Immature natural killer cell (primary cell): ENCODE measurements at regions not wholly inside any gene's neighbourhood (a gene's known extent, or its start where the extent isn't known, plus 50 kb on each side); places are given as distances from the start of the nearest gene placed in this dataset.

Source experiments
- DNase-seq, 3 donors: peaks; one replicate each; pipeline ENCODE4 v3.0.0; 2022; ENCODE audit warnings: mixed read lengths in 1 of 3
- H3K27ac Mint-ChIP-seq, 6 donors: one replicate each; pipeline ENCODE4 v1.8.0; 2020; ENCODE audit warnings: mixed read lengths in 6 of 6, mild to moderate bottlenecking in 5 of 6, inconsistent platforms in 4 of 6, moderate library complexity in 3 of 6
- H3K27me3 Mint-ChIP-seq, 3 donors: one replicate each; pipeline ENCODE4 v1.8.0; 2020 to 2021; ENCODE audit warnings: low read depth in 3 of 3, mild to moderate bottlenecking in 3 of 3, mixed read lengths in 3 of 3, moderate library complexity in 3 of 3, inconsistent platforms in 1 of 3
- H3K36me3 Mint-ChIP-seq, 3 donors: one replicate each; pipeline ENCODE4 v1.8.0; 2020; ENCODE audit warnings: mixed read lengths in 3 of 3, inconsistent platforms in 2 of 3, mild to moderate bottlenecking in 2 of 3
- H3K4me1 Mint-ChIP-seq, 2 donors: one replicate each; pipeline ENCODE4 v1.8.0; 2020; ENCODE audit warnings: inconsistent platforms in 2 of 2, mild to moderate bottlenecking in 2 of 2, mixed read lengths in 2 of 2, moderate library complexity in 1 of 2
- H3K4me3 Mint-ChIP-seq, 5 donors: one replicate each; pipeline ENCODE4 v1.8.0; 2020; ENCODE audit warnings: mild to moderate bottlenecking in 5 of 5, mixed read lengths in 5 of 5, inconsistent platforms in 3 of 5, moderate library complexity in 3 of 5
- H3K9me3 Mint-ChIP-seq, 6 donors: one replicate each; pipeline ENCODE4 v1.8.0; 2020; ENCODE audit warnings: mild to moderate bottlenecking in 6 of 6, mixed read lengths in 6 of 6, inconsistent platforms in 4 of 6, moderate library complexity in 3 of 6

- DNase-seq, result no peak
- peaks cover 0 to 3% (median 0%) of the 10 kb centered on the region in 6 donors for H3K9me3 Mint-ChIP-seq
- no peak overlapping the region for H3K4me3 Mint-ChIP-seq
- no peak overlapping the region for H3K27ac Mint-ChIP-seq
- peaks cover 3 to 6% (median 3%) of the 10 kb centered on the region in 3 donors for H3K27me3 Mint-ChIP-seq
- no peaks in the 10 kb centered on the region for H3K36me3 Mint-ChIP-seq
- no peaks in the 10 kb centered on the region for H3K4me1 Mint-ChIP-seq
Observed at GRCh38 chr3:71968544-71968943, 183.6 kb upstream of the PROK2 start.

DNA sequence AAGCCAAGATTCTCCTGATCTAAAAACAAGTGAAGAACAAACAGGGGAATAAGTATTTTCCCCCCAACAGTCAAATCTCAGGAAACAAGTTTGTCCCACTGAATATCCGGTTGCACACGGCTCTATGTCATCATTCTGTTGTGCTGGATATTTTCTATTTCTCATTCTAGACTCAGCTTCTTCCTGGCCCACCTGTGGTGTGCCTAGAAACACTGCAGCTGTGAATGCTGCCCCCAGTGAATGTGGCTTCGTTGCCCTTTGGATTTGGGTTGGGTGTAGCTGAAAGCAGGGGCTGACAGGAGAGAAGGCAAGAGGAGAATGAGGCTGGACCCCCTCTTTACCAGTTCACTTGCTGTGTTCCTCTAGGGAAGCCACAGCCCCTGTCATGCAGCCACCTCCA lies 181.2 kb upstream of the PROK2 start:
- Mint-ChIP-seq H3K9me3 (peaks cover 0 to 3% (median 0%) of the 10 kb centered on the region in 6 donors), H3K36me3 (no peaks in the 10 kb centered on the region), H3K4me3 (no peak overlapping the region), H3K4me1 (no peaks in the 10 kb centered on the region), H3K27me3 (peaks cover 2 to 8% (median 5%) of the 10 kb centered on the region in 3 donors), H3K27ac (no peak overlapping the region)
- no peak for DNase-seq

- no peaks in the 10 kb centered on the region for H3K36me3 Mint-ChIP-seq
- peaks cover 2 to 8% (median 5%) of the 10 kb centered on the region in 3 donors for H3K27me3 Mint-ChIP-seq
- no peak overlapping the region for H3K27ac Mint-ChIP-seq
- no peak for DNase-seq
- H3K9me3 Mint-ChIP-seq, result peaks cover 0 to 3% (median 0%) of the 10 kb centered on the region in 6 donors
- no peaks in the 10 kb centered on the region for H3K4me1 Mint-ChIP-seq
- H3K4me3 Mint-ChIP-seq, result no peak overlapping the region
Observed at GRCh38 chr3:71964170-71964569, 179.2 kb upstream of the PROK2 start.

DNA sequence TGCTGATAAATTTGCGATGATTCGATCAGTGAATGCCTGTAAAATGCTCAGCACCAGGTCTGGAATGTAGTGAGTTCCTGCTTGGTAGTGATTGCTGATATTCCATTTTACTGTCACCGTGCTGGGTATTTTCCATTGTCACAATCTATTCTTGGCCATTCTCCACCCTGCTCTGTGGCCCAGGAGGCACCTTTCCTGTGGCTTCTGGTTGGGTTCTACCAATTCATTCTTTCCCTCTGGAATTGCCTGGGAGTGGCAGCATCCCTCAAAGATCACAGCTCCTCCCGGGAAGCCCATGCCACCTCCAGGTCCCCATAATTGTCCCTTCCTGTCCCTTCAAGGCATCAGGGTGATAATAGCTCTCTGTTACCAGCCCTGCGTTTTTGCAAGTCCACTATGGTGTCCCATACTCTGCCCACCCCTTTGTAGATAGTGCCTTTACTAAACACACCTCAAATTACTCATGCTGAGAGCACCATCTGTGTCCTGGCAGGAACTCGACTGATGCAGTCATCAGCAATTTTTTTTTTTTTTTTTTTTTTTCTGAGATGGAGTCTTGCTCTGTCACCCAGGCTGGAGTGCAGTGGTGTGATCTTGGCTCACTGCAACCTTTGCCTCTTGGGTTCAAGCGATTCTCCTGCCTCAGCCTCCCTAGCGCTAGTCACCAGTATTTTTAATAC lies 177.8 kb upstream of the PROK2 start:
- Mint-ChIP-seq H3K9me3 (peaks cover 0 to 3% (median 0%) of the 10 kb centered on the region in 6 donors), H3K27me3 (peaks cover 2 to 8% (median 5%) of the 10 kb centered on the region in 3 donors), H3K36me3 (no peaks in the 10 kb centered on the region), H3K27ac (no peak overlapping the region), H3K4me3 (no peak overlapping the region), H3K4me1 (no peaks in the 10 kb centered on the region)
- DNase-seq, result no peak

DNA sequence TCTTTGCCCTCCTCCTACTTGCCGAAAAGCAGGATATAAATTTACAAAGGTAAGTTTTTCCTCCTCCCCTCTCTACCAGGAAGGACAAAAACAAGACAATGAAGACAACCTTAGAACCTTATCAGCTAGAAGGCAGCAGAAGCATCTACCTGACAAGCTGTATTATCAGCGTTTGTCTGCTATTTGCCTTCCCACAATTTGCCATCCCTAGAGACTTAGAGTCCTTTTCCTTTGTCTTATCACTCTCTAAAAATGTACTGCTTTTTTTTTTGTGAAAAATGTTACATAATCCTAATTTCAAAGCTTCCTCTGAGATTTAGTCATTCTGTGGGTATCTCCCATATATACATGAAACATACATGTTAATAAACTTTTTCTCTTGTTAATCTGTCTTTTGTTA lies 176.9 kb upstream of the PROK2 start:
- H3K4me1 Mint-ChIP-seq, result no peaks in the 10 kb centered on the region
- H3K9me3 Mint-ChIP-seq, result peaks cover 0 to 3% (median 0%) of the 10 kb centered on the region in 6 donors
- no peak overlapping the region for H3K4me3 Mint-ChIP-seq
- no peaks in the 10 kb centered on the region for H3K36me3 Mint-ChIP-seq
- H3K27me3 Mint-ChIP-seq, result peaks cover 2 to 8% (median 5%) of the 10 kb centered on the region in 3 donors
- DNase-seq, result no peak
- H3K27ac Mint-ChIP-seq, result no peak overlapping the region

- no peak for DNase-seq
- peaks cover 0 to 3% (median 0%) of the 10 kb centered on the region in 6 donors for H3K9me3 Mint-ChIP-seq
- H3K27me3 Mint-ChIP-seq, result peaks cover 2 to 11% (median 5%) of the 10 kb centered on the region in 3 donors
- no peak overlapping the region for H3K4me3 Mint-ChIP-seq
- H3K4me1 Mint-ChIP-seq, result no peaks in the 10 kb centered on the region
- H3K27ac Mint-ChIP-seq, result no peak overlapping the region
- no peaks in the 10 kb centered on the region for H3K36me3 Mint-ChIP-seq
Observed at GRCh38 chr3:71961378-71961777, 176.4 kb upstream of the PROK2 start.

- Mint-ChIP-seq H3K36me3 (no peaks in the 10 kb centered on the region), H3K4me1 (no peaks in the 10 kb centered on the region), H3K27me3 (peaks cover 0 to 8% (median 0%) of the 10 kb centered on the region in 3 donors), H3K27ac (no peak overlapping the region), H3K9me3 (no peaks in the 10 kb centered on the region), H3K4me3 (no peak overlapping the region)
- no peak for DNase-seq
Observed at GRCh38 chr3:71958533-71958932, 173.6 kb upstream of the PROK2 start.

GRCh38 chr3:71956716-71957115 lies 171.8 kb upstream of the PROK2 start:
- no peak for DNase-seq
- Mint-ChIP-seq H3K4me3 (no peak overlapping the region), H3K27me3 (peaks cover 0 to 3% (median 1%) of the 10 kb centered on the region in 3 donors), H3K27ac (no peak overlapping the region), H3K4me1 (no peaks in the 10 kb centered on the region), H3K36me3 (no peaks in the 10 kb centered on the region), H3K9me3 (no peaks in the 10 kb centered on the region)

DNA sequence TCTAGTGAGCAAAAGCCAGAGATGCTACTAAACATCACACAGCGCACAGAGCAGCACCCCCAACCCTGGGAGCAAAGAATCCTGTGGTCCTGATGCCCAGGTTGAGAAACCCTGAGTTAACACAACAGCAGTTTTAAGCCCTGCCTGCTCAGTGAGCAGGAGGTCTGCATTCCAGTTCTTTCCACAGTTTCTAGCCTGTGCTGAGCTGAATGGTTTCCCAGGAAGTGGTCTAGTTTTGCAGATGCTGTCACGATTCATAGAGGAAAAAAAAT lies 171.1 kb upstream of the PROK2 start:
- Mint-ChIP-seq H3K27me3 (peaks cover 0 to 5% (median 1%) of the 10 kb centered on the region in 3 donors), H3K36me3 (no peaks in the 10 kb centered on the region), H3K4me3 (no peak overlapping the region), H3K27ac (no peak overlapping the region), H3K9me3 (no peaks in the 10 kb centered on the region), H3K4me1 (no peaks in the 10 kb centered on the region)
- DNase-seq, result no peak

DNA sequence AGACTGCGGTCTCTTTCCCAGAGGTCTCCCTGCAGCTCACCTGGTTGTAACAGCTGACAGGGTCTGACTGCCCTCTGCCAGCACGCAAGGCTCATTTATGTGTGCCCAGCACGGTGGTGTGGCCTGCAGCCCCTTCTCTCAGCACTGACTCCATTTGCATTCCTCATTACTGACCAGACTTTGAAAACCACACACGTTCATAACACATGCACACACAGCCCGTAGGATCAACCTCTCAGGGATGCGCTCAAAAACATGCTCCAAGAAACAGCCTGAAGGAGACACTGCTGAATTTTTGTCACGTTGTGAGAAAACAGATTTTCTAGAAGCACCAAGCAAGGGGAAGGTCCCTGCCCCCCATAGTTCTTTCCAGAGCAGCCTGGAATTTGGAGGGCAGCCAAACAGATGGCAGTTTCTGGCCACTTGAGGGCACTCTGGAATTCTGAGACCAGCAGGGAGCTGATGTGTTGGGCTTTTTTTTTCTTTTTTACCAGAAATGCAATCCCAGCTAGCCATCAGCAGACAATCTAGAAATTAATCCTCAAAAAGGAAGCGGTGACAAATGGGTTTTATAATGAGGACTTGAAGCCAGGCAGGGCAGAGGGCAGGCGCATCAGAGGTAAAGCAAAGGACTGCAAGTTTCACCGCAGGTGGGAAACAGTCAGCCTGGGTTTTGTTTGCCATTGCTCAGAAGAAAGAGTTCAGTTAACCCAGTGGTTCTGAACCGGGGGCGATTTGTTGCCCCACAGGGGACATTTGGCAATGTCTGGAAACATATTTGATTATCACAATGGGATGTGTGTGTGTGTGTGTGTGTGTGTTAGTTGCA lies 170.5 kb upstream of the PROK2 start:
- H3K27me3 Mint-ChIP-seq, result peaks cover 0 to 7% (median 1%) of the 10 kb centered on the region in 3 donors
- no peaks in the 10 kb centered on the region for H3K4me1 Mint-ChIP-seq
- H3K4me3 Mint-ChIP-seq, result no peak overlapping the region
- no peak for DNase-seq
- H3K36me3 Mint-ChIP-seq, result no peaks in the 10 kb centered on the region
- H3K27ac Mint-ChIP-seq, result no peak overlapping the region
- no peaks in the 10 kb centered on the region for H3K9me3 Mint-ChIP-seq

GRCh38 chr3:71951842-71952241 lies 166.9 kb upstream of the PROK2 start:
- DNase-seq, result no peak
- Mint-ChIP-seq H3K36me3 (no peaks in the 10 kb centered on the region), H3K27me3 (peaks cover 2 to 12% (median 4%) of the 10 kb centered on the region in 3 donors), H3K9me3 (no peaks in the 10 kb centered on the region), H3K27ac (no peak overlapping the region), H3K4me3 (no peak overlapping the region), H3K4me1 (no peaks in the 10 kb centered on the region)

DNA sequence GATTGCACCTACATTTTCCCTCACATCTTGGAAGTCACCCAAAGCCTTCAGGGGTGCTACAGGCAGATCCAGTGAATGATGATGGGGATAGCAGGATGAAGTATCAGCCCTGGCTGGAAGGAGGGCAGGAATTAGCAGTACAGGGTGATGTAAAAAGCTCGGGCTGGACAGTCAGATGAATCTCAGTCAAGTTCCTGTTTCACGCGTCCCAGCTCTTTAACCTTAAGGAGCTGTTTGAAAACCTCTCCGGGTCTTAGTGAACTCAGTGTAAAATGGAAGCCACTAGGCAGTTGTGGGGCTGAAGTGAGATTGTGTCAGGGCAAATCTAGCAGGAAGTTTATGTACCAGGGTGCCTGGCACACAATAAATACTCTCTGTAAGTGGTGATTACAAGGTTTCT lies 166.4 kb upstream of the PROK2 start:
- H3K27me3 Mint-ChIP-seq, result peaks cover 2 to 10% (median 4%) of the 10 kb centered on the region in 3 donors
- no peak for DNase-seq
- no peaks in the 10 kb centered on the region for H3K4me1 Mint-ChIP-seq
- H3K27ac Mint-ChIP-seq, result no peak overlapping the region
- H3K4me3 Mint-ChIP-seq, result no peak overlapping the region
- no peaks in the 10 kb centered on the region for H3K9me3 Mint-ChIP-seq
- no peaks in the 10 kb centered on the region for H3K36me3 Mint-ChIP-seq

DNA sequence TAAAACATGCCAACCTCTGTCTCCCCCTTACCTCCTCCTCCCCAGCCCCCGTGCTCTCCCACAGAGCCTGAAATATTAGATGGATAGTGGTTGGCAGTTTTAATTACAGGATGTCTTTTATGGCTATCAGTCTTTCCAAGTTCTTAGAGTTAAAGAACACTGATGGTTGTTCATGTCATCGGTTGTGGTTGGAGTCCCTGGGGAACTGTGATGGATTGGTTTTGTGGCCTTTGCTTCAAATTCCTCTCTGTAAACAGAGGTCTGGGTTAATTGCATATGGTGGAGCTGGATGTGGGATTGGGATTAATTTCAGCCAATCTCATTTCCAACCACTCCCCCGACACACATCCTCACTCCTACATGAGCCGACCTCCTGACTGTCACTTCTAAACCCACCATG lies 164.5 kb upstream of the PROK2 start:
- Mint-ChIP-seq H3K27ac (no peak overlapping the region), H3K36me3 (no peaks in the 10 kb centered on the region), H3K27me3 (peaks cover 4 to 10% (median 7%) of the 10 kb centered on the region in 3 donors), H3K4me3 (no peak overlapping the region), H3K9me3 (no peaks in the 10 kb centered on the region), H3K4me1 (no peaks in the 10 kb centered on the region)
- DNase-seq, result no peak

GRCh38 chr3:71944482-71945065 lies 159.6 kb upstream of the PROK2 start:
- no peaks in the 10 kb centered on the region for H3K9me3 Mint-ChIP-seq
- H3K36me3 Mint-ChIP-seq, result no peaks in the 10 kb centered on the region
- no peak overlapping the region for H3K4me3 Mint-ChIP-seq
- peaks cover 6 to 7% (median 6%) of the 10 kb centered on the region in 3 donors for H3K27me3 Mint-ChIP-seq
- no peaks in the 10 kb centered on the region for H3K4me1 Mint-ChIP-seq
- H3K27ac Mint-ChIP-seq, result no peak overlapping the region
- no peak for DNase-seq
